Stimulated activated CD4-positive, alpha-beta T cell treated with anti-CD3 and anti-CD28 coated beads, TNF-alpha, amount 100 ng/mL, for 48 hours (primary cell): ENCODE measurements at regions not wholly inside any gene's neighbourhood (a gene's known extent, or its start where the extent isn't known, plus 50 kb on each side); places are given as distances from the start of the nearest gene placed in this dataset.

ENCODE experiments used
- DNase-seq, 3 donors: peaks; one replicate each; pipeline ENCODE4 v3.0.0-alpha.2; 2020; ENCODE audit warnings: low read depth in 3 of 3

- no peak for DNase-seq
Observed at GRCh38 chr12:89861086-89861485, 152.4 kb upstream of the ATP2B1 start.

- no peak for DNase-seq
Observed at GRCh38 chr12:89859508-89860220, 151.0 kb upstream of the ATP2B1 start.

- DNase-seq: no peak
Observed at GRCh38 chr12:89858718-89859117, 150.1 kb upstream of the ATP2B1 start.

- no peak for DNase-seq
Observed at GRCh38 chr12:89857652-89858274, 149.1 kb upstream of the ATP2B1 start.

GRCh38 chr12:89856431-89856830, 147.8 kb upstream of the ATP2B1 start:
- DNase-seq: no peak

GRCh38 chr12:89848732-89849131, 140.1 kb upstream of the ATP2B1 start:
- no peak for DNase-seq

- no peak for DNase-seq
Observed at GRCh38 chr12:89846473-89847055, 137.9 kb upstream of the ATP2B1 start.

GRCh38 chr12:89845767-89846166, 137.1 kb upstream of the ATP2B1 start:
- DNase-seq: no peak

GRCh38 chr12:89845366-89845765, 136.7 kb upstream of the ATP2B1 start:
- no peak for DNase-seq

GRCh38 chr12:89844539-89844938, 135.9 kb upstream of the ATP2B1 start:
- no peak for DNase-seq

- no peak for DNase-seq
Observed at GRCh38 chr12:89840162-89840922, 131.7 kb upstream of the ATP2B1 start.

GRCh38 chr12:89839444-89839843, 130.8 kb upstream of the ATP2B1 start:
- no peak for DNase-seq

GRCh38 chr12:89838833-89839232, 130.2 kb upstream of the ATP2B1 start:
- DNase-seq: no peak

- DNase-seq: no peak
Observed at GRCh38 chr12:89836026-89836425, 127.4 kb upstream of the ATP2B1 start.

GRCh38 chr12:89834676-89835075, 126.0 kb upstream of the ATP2B1 start:
- DNase-seq: no peak

GRCh38 chr12:89833337-89834252, 125.0 kb upstream of the ATP2B1 start:
- DNase-seq: no peak

- DNase-seq: no peak
Observed at GRCh38 chr12:89832336-89832735, 123.7 kb upstream of the ATP2B1 start.

- DNase-seq: no peak
Observed at GRCh38 chr12:89831310-89832095, 122.9 kb upstream of the ATP2B1 start.

- no peak for DNase-seq
Observed at GRCh38 chr12:89829434-89829975, 120.9 kb upstream of the ATP2B1 start.

GRCh38 chr12:89828575-89828974, 119.9 kb upstream of the ATP2B1 start:
- no peak for DNase-seq
